Fibroblast of the aortic adventitia (primary cell): ENCODE measurements at regions not wholly inside any gene's neighbourhood (a gene's known extent, or its start where the extent isn't known, plus 50 kb on each side); places are given as distances from the start of the nearest gene placed in this dataset.

ENCODE experiments used
- DNase-seq: peaks from one replicate; pipeline ENCODE4 v3.0.0-alpha.2; 2010; ENCODE audit warnings: low read depth
- H3K4me3 ChIP-seq: 2 replicates; pipeline ENCODE4 v1.5.1; 2011; ENCODE audit warnings: low read depth, mild to moderate bottlenecking, control low read depth, low read length, moderate library complexity
- TF ChIP-seq, protein P1 (sequence below): IDR thresholded peaks from 2 replicates; pipeline ENCODE4 v1.5.1; 2011; ENCODE audit warnings: mild to moderate bottlenecking, low read length, control low read depth, inconsistent platforms; ENCODE audit not compliant: insufficient read depth

DNA sequence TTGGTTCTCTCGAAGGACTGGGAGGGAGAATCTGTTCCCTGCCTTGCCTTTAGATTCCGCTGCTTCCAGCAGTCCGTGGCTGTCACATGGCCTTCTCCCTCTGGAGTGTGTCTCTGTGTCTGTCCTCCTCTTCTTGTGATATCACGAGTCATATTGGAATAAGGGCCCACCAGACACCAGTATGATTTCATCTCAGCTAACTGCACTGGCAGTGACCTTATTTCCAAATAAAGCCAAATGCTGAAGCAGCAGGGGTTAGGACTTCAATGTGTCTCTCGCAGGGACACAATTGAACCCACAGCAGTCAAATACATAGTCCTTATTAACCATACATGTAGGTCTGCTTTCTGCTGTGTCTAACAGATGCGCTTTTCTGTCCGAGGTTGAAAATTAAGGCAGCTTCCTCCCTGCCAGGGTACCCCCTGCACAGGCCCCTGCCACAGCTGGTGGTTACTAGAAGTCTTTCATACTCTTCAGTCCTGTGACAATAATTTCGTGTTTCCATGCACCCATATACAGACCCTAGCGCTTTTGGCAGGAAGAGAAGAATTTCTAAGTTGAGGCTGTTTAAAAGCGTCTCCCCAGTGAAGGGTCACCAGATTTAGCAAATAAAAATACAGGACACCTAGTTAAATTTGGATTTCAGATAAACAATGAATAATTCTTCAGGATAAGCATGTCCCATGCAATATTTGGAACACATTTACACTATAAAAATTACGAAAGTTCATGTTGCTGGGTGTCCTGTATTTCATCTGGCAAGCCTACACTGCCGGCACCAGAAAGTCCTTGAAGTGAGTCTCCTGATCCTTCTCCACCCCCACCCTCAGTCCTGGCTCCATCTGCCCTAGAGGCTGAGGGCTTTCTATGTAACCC, 182.1 kb downstream of the ETS2 start:
- no peak overlapping the region for H3K4me3 ChIP-seq
- TF ChIP-seq, protein P1, sequence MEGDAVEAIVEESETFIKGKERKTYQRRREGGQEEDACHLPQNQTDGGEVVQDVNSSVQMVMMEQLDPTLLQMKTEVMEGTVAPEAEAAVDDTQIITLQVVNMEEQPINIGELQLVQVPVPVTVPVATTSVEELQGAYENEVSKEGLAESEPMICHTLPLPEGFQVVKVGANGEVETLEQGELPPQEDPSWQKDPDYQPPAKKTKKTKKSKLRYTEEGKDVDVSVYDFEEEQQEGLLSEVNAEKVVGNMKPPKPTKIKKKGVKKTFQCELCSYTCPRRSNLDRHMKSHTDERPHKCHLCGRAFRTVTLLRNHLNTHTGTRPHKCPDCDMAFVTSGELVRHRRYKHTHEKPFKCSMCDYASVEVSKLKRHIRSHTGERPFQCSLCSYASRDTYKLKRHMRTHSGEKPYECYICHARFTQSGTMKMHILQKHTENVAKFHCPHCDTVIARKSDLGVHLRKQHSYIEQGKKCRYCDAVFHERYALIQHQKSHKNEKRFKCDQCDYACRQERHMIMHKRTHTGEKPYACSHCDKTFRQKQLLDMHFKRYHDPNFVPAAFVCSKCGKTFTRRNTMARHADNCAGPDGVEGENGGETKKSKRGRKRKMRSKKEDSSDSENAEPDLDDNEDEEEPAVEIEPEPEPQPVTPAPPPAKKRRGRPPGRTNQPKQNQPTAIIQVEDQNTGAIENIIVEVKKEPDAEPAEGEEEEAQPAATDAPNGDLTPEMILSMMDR, result no peak
- DNase-seq, result no peak

DNA sequence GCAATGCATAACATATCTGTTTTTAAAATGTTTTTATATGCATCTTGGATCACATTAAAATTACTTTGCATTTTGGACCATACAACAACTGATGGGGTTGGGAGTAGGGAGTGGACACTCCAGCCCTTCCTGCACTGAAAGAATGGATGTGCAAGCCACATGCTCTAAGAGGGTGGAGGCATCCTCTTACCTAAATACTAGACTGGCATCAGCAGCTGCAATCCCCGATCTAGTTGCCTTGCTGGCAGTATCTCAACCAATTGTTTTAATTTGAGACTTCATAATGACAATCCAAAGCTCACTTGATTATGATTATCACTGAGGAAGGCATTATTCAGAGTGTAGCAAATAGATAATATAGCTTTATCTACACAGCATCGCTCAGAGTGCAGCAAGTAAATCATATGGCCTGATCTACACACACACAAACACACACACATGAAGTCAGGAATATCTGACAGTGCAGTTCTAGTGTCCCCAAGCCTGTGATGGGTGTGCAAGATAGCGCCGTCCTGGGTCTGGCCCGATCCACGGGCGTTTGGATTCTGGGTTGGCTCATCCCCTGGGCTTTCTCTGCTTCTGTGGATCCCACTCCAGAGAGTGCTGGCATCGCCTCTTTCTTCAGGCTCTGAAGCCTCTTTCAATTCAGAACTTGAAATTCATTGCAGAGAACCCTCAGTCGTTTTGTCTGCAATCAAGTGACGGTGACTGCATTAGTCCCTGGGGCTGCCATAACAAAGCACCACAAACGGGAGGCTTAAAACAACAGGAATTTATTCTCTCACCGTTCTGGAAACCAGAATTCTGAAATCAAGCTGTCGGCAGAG, 181.3 kb downstream of the ETS2 start:
- TF ChIP-seq, protein P1, result no peak
- DNase-seq, result no peak
- no peak overlapping the region for H3K4me3 ChIP-seq

DNA sequence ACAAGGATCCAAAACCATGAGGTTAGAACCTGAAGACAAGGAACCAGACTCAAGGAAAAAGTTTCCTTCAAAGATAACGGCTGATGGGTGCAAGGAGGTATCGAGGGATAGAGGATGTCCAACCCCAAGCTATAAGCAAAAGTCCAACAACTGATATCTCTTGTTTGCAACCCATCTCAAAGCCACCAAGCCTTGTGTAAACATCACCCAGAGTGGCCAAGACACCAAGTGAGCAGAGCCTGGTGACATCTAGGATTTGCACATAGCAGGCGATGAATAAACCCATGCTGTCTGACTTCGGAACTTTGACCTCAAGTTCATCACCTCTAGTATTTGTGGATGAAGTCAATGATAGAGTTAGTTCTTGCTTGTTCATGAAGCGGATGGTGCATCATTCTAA, 180.7 kb downstream of the ETS2 start:
- H3K4me3 ChIP-seq, result no peak overlapping the region
- TF ChIP-seq, protein P1, result no peak
- DNase-seq, result no peak

DNA sequence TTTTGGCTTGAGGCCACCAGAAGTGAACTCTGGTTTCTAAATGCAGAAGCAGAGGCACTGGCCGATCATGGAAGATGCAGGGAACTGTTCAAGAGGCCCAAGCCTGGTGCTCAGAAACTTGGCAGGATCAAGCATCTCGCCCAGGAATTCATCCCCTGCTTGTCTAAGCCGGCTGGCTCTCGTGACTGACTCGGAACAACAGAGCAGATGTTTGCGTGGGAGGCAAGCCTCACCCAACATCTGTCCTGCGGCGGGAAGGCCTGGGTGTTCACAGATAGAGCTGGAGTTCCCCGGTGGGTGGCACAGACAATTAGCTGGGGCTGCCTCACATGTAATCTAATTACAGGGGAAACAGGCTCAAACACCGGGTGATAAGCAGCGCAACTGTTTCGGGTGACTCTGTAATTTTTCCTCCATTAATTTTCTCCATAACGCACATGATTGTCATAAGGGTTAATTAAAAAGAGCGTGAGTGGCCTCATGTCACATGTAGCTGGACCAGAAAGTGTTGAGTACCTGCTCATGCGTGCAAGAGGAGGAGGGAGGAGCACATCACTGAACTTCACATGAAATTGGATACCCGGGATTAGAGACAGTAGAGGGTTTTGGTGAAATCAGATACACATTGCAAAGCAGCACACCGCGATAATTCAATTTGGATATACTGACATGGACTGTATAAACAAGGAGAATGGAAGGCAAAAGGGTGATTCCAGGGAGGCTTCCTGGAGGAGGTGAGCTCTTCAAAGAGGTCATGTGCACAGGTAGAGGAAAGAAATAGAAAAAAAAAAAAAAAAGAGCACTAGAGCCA, 180.0 kb downstream of the ETS2 start:
- H3K4me3 ChIP-seq, result no peak overlapping the region
- peak; percentile 100 for DNase-seq
- TF ChIP-seq, protein P1, result no peak

DNA sequence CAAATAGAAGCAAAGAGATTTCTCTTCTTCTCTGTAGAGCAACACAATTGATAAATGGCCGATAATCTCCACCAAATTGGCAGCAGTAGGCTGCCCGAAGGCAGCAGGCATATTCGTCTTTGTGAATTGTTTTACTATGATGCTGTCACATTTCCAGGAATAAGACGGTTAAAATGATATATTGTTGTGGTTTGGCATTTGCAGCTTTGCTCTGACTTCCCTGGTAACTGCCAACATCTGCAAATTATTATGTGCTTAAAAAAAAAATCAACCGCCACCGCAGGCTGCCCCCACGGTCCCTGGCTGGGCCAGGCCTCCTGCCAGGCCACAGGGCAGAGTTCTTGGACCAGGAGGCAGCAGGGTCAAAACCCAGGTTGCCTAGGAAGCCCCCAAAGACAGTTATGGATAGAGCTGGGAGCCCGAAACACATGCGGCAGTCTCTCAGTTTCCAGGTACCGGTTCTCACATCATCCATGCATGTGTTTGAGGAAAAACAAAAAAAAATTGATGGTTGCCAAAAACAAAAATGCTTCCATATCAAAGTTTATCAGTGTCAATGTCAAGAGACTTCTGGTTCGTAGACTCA, 179.3 kb downstream of the ETS2 start:
- H3K4me3 ChIP-seq, result no peak overlapping the region
- TF ChIP-seq, protein P1, result no peak
- peak; percentile 98 for DNase-seq

DNA sequence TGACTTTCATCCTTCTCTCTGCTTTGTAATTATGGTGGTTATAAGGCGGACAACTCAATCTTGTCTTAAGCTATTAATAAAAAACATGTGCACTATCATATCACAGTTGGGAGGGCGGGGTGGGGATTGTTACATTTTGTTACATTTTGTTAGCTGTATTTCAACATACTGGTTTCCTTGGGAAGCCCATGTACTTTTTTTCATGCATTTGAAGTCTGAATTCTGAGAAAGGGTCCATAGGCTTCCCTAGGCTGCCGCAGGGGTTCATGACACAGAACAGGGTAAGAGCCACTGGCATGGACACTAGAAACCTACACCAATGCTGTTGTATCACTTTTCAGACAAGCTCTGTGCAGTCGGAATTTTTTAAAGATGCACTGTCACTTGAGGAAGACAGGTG, 178.8 kb downstream of the ETS2 start:
- no peak overlapping the region for H3K4me3 ChIP-seq
- TF ChIP-seq, protein P1, result no peak
- peak; percentile 69 for DNase-seq
